Midbrain (tissue), 1 donor: ENCODE measurements at regions not wholly inside any gene's neighbourhood (a gene's known extent, or its start where the extent isn't known, plus 50 kb on each side); places are given as distances from the start of the nearest gene placed in this dataset.

Experiments used
- DNase-seq: peaks from one replicate; lab custom pipeline; 2025; lab: John Stamatoyannopoulos, UW

GRCh38 chr5:90191352-90192045 lies 218.1 kb downstream of the CETN3 start:
- DNase-seq: no peak

- no peak for DNase-seq
Measured at GRCh38 chr5:90185897-90186468, 223.6 kb downstream of the CETN3 start.

- DNase-seq: no peak
Measured at GRCh38 chr5:90184764-90185163, 224.8 kb downstream of the CETN3 start.

GRCh38 chr5:90182726-90183125 lies 226.8 kb downstream of the CETN3 start:
- no peak for DNase-seq

GRCh38 chr5:90174236-90174635 lies 235.3 kb downstream of the CETN3 start:
- no peak for DNase-seq

- DNase-seq: no peak
Measured at GRCh38 chr5:90173299-90174030, 236.1 kb downstream of the CETN3 start.

GRCh38 chr5:90171466-90171865 lies 238.1 kb downstream of the CETN3 start:
- DNase-seq: no peak

GRCh38 chr5:90170261-90170660 lies 239.3 kb downstream of the CETN3 start:
- DNase-seq: no peak

- DNase-seq: no peak
Measured at GRCh38 chr5:90169078-90169477, 240.5 kb downstream of the CETN3 start.

- no peak for DNase-seq
Measured at GRCh38 chr5:90168399-90168798, 241.2 kb downstream of the CETN3 start.

- no peak for DNase-seq
Measured at GRCh38 chr5:90166816-90167215, 242.7 kb downstream of the CETN3 start.

GRCh38 chr5:90162324-90162723 lies 247.2 kb downstream of the CETN3 start:
- no peak for DNase-seq

GRCh38 chr5:90161414-90161813 lies 248.1 kb downstream of the CETN3 start:
- peak; percentile 10 for DNase-seq

GRCh38 chr5:90158131-90158530 lies 251.4 kb downstream of the CETN3 start:
- no peak for DNase-seq

- no peak for DNase-seq
Measured at GRCh38 chr5:90153031-90153430, 256.5 kb downstream of the CETN3 start.

GRCh38 chr5:90144625-90145327 lies 264.8 kb downstream of the CETN3 start:
- no peak for DNase-seq

GRCh38 chr5:90142541-90142940 lies 267.0 kb downstream of the CETN3 start:
- DNase-seq: no peak

GRCh38 chr5:90141984-90142383 lies 267.6 kb downstream of the CETN3 start:
- no peak for DNase-seq

GRCh38 chr5:90136952-90137528 lies 272.5 kb downstream of the CETN3 start:
- no peak for DNase-seq

- no peak for DNase-seq
Measured at GRCh38 chr5:90135779-90136378, 273.7 kb downstream of the CETN3 start.

- peak; percentile 23 for DNase-seq
Measured at GRCh38 chr5:90134892-90135291, 274.7 kb downstream of the CETN3 start.

GRCh38 chr5:90134381-90134780 lies 275.2 kb downstream of the CETN3 start:
- DNase-seq: no peak
